ENCODE measurements at regions not wholly inside any gene's neighbourhood (a gene's known extent, or its start where the extent isn't known, plus 50 kb on each side); places are given as distances from the start of the nearest gene placed in this dataset.

DNA sequence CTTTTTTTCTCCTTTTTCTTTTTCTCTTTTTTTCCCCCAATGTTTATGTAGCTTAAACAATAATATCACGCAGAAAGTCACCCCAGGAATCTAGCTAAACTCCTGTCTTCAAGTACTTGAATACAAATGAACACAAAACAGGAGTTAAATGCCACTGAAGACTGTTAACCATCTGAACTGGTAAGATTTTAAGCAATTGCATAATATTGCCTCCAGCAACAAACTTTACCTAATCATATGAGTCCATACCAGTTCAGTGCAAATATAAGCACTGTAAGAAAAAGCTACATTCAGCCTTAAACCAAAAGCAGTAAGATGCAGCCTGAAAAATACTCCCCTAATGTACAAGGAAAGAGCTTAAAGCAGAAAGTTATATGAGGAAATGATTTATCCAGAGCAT is 173.9 kb upstream of the TFAP2D start:
- H3K4me1 Mint-ChIP-seq (ENCODE audit: low read depth), result peaks cover 7% of the 10 kb centered on the region
- no peaks in the 10 kb centered on the region for H3K9me3 Mint-ChIP-seq (ENCODE audit: low read depth)
- TF ChIP-seq, protein P1, sequence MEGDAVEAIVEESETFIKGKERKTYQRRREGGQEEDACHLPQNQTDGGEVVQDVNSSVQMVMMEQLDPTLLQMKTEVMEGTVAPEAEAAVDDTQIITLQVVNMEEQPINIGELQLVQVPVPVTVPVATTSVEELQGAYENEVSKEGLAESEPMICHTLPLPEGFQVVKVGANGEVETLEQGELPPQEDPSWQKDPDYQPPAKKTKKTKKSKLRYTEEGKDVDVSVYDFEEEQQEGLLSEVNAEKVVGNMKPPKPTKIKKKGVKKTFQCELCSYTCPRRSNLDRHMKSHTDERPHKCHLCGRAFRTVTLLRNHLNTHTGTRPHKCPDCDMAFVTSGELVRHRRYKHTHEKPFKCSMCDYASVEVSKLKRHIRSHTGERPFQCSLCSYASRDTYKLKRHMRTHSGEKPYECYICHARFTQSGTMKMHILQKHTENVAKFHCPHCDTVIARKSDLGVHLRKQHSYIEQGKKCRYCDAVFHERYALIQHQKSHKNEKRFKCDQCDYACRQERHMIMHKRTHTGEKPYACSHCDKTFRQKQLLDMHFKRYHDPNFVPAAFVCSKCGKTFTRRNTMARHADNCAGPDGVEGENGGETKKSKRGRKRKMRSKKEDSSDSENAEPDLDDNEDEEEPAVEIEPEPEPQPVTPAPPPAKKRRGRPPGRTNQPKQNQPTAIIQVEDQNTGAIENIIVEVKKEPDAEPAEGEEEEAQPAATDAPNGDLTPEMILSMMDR (IDR thresholded peaks at IDR 0.05; ENCODE audit: unreplicated experiment), result no peak
- no peak for DNase-seq (ENCODE audit: low spot score, unreplicated experiment)
- no peak overlapping the region for H3K27ac Mint-ChIP-seq
- no peaks in the 10 kb centered on the region for H3K27me3 Mint-ChIP-seq
- H3K4me3 Mint-ChIP-seq (ENCODE audit: low read depth), result no peak overlapping the region
- no peaks in the 10 kb centered on the region for H3K36me3 Mint-ChIP-seq (ENCODE audit: insufficient read depth)

DNA sequence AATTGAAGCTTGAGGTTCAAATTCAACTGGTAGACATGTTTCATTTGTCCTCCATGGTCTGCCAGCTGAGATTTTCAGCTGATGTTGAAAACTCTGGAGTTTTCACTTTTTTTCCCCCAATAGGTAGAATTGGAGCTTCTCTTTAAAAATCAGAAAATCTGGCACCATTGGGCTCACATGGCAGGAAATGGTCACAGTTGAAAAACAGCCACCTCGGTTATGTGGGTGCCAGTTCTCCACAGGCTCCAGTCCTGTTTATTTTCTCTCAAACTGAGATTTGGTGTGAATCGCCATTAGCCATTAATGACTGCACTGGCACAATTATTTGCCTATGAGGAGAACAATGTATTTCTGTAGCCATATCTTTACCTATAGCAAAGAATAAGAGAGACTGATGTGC is 171.4 kb upstream of the TFAP2D start:
- Mint-ChIP-seq H3K36me3 (ENCODE audit: insufficient read depth) (no peaks in the 10 kb centered on the region), H3K4me3 (ENCODE audit: low read depth) (no peak overlapping the region)

DNA sequence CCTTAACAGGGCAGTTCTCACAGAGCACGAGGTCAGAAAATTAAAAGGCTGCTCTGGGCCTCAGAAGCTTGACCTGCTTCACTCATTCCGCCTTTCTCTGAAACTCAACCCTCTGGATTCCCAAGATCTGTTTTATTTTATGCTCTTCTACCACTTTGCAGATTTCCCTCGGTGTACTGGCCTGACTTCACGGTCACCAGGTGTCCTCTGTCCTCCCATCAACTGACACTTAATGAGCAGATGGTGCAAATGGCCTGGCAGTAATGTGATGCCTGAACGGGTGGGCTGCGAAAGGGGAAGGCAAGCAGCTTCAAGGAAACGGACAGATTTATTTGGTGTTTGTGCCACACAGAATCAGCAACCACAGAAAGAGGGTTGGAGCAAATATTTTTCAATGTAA is 169.7 kb upstream of the TFAP2D start:
- no peak for DNase-seq (ENCODE audit: low spot score, unreplicated experiment)
- TF ChIP-seq, protein P1 (IDR thresholded peaks at IDR 0.05; ENCODE audit: unreplicated experiment), result no peak
- Mint-ChIP-seq H3K36me3 (ENCODE audit: insufficient read depth) (no peaks in the 10 kb centered on the region), H3K4me1 (ENCODE audit: low read depth) (peaks cover 7% of the 10 kb centered on the region), H3K27me3 (no peaks in the 10 kb centered on the region), H3K9me3 (ENCODE audit: low read depth) (no peaks in the 10 kb centered on the region), H3K4me3 (ENCODE audit: low read depth) (no peak overlapping the region), H3K27ac (no peak overlapping the region)

More for the DNA sequence above, 171.4 kb upstream of the TFAP2D start:
- no peak for DNase-seq (ENCODE audit: low spot score, unreplicated experiment)
- Mint-ChIP-seq H3K27me3 (no peaks in the 10 kb centered on the region), H3K27ac (no peak overlapping the region), H3K9me3 (ENCODE audit: low read depth) (no peaks in the 10 kb centered on the region), H3K4me1 (ENCODE audit: low read depth) (peaks cover 7% of the 10 kb centered on the region)
- TF ChIP-seq, protein P1 (IDR thresholded peaks at IDR 0.05; ENCODE audit: unreplicated experiment), result no peak

DNA sequence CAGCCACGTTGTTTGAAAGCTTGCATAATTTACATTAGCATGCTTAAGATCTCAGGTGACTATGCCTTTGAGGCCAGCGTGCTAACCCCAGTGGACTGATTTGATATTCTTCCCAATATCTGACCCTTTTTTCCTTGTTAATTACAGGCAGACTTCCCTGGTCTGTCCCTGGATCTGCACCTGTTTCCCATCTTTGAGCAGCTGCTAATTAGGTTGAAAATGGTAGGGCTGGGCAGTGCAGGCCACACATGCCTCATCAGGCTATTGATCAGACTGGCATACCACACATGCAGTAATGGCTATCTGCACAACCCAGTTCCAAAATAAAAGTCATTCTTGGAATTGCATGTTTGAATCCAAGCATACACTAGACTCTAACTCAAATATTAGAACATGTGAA is 164.3 kb upstream of the TFAP2D start:
- H3K27ac Mint-ChIP-seq, result no peak overlapping the region
- H3K36me3 Mint-ChIP-seq (ENCODE audit: insufficient read depth), result no peaks in the 10 kb centered on the region
- H3K4me1 Mint-ChIP-seq (ENCODE audit: low read depth), result no peaks in the 10 kb centered on the region
- no peaks in the 10 kb centered on the region for H3K9me3 Mint-ChIP-seq (ENCODE audit: low read depth)
- H3K4me3 Mint-ChIP-seq (ENCODE audit: low read depth), result no peak overlapping the region
- no peaks in the 10 kb centered on the region for H3K27me3 Mint-ChIP-seq
- TF ChIP-seq, protein P1 (IDR thresholded peaks at IDR 0.05; ENCODE audit: unreplicated experiment), result no peak
- DNase-seq (ENCODE audit: low spot score, unreplicated experiment), result no peak

DNA sequence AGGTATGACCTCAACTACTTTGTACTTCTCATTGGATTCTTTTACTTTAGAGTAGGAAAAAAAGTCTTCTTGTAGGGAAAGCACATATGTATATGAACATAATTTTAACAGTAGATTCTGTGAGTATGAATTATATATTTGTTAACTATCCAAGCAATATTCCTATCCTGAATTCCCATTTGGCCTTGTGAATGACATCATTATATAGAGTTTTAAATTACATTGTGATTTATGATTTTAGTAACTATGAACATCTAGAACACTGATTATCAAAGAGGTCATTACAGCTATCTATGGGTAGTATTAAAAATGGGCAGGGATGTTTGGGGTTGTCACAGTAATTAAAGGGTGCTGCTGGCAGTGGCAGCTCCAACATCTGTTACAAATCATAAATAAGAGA is 163.9 kb upstream of the TFAP2D start:
- Mint-ChIP-seq H3K9me3 (ENCODE audit: low read depth) (no peaks in the 10 kb centered on the region), H3K27me3 (no peaks in the 10 kb centered on the region), H3K4me3 (ENCODE audit: low read depth) (no peak overlapping the region), H3K27ac (no peak overlapping the region), H3K4me1 (ENCODE audit: low read depth) (no peaks in the 10 kb centered on the region), H3K36me3 (ENCODE audit: insufficient read depth) (no peaks in the 10 kb centered on the region)
- DNase-seq (ENCODE audit: low spot score, unreplicated experiment), result no peak
- TF ChIP-seq, protein P1 (IDR thresholded peaks at IDR 0.05; ENCODE audit: unreplicated experiment), result no peak
